GM21717 (cell line): ENCODE measurements at regions not wholly inside any gene's neighbourhood (a gene's known extent, or its start where the extent isn't known, plus 50 kb on each side); places are given as distances from the start of the nearest gene placed in this dataset.

Source experiments
- ATAC-seq: cut with Tn5 transposase; IDR thresholded peaks from one replicate; pipeline ENCODE4 v1.9.1; 2021; ENCODE audit warnings: mild to moderate bottlenecking, moderate library complexity; ENCODE audit not compliant: unreplicated experiment

DNA sequence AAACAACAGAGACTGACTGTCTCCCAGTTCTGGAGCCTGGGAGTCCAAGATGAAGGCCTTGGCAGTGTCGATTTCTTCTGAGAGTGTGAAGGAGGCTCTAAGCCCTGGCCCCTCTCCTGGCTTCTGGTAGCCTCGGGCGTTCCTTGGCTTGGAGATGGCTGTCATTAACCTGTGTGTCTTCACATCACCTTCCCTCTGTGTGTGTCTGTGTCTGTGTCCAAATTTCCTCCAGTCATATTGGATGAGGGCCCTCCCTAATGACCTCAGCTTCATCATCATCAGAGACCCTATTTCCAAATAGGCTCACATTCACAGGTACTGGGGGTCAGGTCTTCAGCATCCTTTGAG is 138.3 kb downstream of the TOMM20 start:
- ATAC-seq: no peak

DNA sequence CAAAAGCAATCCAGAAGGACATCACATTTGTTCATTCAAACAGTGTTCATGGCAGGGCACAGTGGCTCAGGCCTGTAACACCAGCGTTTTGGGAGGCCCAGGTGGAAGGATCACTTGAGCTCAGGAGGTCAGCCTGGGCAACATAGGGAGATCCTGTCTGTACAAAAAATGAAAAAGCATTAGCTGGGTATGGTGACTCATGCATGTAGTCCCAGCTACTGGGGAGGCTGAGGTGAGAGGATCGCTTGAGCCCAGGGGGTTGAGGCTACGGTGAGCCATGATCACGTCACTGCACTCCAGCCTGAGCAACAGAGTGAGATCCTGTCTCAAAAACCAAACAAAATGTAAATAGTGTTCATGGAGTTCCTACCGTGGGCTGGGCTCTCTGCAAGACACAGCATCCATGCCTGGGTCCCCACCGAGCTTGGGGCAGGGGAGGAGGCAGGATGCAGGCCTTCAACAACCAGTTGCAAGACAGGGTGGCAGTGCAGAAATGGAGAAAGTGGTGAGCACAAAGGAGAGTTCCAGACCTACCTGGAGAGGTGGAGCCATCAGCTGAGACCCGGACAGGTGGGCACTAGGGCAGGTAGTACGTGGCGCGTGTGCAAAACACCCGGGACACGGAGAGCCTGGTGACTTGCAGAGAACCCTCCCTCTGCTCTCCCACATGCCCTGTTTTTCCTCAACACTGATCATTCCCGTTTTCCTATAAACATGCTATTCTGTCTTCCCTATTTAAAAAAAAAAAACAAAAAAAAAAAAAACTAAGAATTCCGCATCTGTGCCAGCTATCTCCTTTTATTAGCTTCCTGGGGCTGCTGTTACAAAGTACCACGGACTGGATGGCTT is 138.9 kb downstream of the TOMM20 start:
- no peak for ATAC-seq

DNA sequence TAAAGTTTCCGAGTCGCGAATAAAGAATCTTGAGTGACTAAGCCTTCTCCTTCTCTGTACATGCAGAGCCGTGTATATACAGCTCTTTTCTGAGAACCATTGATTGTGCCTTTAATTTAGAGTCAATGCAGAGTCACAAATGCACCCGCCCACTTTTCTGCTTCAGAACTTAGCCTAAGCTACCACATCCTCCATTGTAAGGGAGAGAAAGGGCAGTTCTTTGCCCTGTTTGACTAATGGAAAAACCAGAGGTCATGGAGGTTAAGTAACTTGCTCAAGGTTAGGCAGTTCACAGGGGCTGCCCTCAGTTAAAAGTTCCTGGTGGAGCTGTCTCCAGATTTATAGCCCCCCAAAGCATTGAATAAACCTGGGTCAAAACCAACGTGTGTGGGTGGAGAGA is 139.6 kb downstream of the TOMM20 start:
- ATAC-seq: no peak

DNA sequence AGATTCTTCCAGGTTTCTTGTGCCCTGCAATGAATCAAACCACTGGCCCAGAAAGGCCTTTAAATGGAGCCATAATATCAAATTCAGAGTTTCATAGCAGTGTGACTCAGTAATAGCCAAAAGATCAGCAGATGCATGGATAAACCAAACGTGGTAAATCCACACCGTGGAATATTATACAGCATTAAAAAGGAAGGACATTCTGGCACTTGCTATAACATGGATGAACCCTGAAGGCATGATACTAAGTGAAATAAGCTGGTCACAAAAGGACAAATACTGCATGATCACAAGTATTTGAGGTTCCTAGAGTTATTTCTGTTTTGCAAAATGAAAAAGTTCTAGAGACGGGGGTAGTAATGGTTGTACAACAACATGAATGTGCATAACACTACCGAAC is 140.1 kb downstream of the TOMM20 start:
- no peak for ATAC-seq

DNA sequence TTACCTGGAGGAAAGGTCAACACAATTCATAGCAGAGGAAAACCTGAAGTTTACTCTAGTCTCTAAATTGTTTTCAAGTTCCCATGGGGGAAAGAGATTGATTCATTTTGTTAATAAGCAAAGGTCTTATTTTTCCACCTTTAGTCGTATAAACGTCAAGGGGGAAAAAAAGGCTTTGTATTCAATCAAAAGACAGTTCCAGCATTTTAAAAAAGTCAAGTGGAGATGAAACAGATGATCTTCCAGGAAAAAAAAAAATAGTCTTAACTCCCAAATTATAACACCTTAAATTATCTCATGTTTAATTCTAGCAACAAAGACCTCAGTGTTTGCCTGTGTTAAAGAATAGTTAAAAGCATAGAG is 140.5 kb downstream of the TOMM20 start:
- ATAC-seq: no peak

DNA sequence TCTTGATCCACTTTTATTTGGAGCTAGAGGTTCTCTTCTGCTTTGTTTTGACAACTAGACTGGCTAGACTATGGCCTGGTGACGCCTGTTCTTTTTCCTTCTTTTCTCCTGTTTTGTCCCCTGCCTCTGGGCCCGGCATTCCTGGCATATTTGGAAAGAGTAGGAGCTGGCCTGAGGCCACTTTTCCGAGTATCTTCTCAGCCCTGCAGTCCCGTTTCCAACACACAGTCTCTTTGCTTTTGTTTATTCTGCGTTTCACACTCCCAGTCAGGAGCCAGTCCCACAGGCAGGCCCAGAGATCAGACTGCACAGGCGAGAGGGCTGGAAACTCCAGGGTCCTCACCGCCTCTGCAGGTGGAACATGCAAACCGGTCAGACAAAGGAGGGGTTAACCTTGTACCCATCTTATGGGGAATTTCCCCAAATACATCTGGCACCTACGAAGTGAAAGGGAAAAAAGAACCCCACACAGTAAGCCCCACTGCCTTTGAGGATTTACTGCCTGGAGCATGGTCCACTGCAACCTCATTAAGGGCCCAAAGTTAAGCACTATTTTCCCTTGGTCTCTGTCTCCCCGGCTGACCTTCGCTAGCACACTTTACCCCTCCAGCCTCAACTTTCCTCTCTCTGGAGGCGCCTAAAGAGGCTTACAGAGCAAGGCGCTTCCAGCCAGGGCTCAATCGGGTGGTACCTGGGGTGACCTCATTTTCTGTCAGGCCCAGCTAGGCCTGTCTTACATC is 141.1 kb downstream of the TOMM20 start:
- ATAC-seq: peak; percentile 58

DNA sequence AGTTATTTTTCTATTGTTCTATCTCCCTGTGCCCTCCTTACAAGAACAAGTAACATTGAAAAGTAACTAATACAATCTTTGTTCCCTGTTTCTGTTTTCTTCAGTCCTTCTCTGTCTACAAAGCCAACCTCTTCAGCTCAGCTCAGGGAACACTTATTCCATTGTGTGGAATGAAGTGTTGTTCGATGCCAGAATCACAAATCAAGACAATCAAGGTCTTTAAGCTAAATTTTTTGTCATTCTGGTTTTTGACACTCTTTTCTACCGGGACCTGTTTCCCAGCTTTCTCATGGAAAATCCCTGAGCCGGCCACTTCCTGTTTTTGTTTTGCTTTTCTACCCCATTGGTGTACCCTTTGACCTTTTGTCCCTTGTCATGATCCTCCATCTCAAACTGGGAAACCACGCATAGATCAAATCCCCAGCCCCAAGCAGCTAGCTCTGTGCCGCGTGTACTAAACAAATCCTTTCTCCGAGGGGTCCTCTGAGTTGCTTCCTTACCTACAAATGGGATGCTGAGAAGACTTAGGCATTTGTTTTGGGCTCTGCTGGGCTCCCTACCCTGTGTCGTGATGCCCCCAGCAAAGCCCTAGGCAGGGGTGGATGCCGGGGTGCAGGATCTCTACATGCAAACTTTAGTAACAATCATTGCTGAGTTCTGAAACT is 141.8 kb downstream of the TOMM20 start:
- ATAC-seq: no peak

DNA sequence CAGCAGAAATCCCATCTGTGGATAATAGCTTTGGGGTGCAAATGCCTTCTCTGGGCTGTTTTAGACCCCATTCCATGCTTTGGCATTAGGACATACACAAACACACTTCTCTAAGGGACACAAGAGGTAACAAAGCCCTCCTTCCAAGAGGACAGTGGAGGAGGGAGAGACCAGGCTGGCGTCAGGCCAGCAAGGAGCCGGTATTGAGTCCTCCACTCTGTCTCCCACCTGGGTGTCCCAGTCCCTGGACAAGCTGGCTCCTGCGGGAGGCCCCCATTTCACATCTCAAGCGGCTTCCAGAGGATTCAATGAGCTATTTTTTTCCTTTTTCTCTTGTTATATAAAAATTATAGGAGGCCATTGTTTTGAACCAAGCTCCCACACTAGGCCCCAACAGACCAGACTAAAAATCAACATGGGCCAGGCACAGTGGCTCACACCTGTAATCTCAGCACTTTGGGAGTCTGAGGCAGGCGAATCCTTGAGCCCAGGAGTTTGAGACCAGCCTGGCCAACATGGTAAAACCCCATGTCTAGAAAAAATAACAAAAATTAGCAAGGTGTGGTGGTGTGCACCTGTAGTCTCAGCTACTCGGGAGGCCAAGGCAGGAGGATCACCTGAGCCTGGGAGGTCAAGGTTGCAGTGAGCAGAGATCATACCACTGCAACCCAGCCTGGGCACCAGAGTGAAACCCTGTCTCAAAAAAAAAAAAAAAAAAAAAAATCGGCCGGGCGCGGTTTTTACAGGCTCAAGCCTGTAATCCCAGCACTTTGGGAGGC is 142.9 kb downstream of the TOMM20 start:
- ATAC-seq: no peak

DNA sequence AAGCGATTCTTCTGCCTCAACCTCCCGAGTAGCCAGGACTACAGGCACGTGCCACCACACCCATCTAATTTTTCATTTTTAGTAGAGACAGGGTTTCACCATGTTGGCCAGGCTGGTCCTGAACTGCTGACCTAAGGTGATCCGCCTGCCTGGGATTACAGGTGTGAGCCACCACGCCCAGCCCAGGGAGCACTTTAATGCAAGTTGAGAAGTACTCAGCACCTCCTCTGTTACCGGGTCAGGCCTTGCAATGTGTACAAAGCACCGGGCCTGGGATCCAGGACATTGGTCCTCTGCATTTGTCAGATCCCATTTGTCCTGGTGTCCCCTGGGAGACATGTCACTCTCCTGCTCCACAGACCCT is 143.6 kb downstream of the TOMM20 start:
- ATAC-seq: no peak

DNA sequence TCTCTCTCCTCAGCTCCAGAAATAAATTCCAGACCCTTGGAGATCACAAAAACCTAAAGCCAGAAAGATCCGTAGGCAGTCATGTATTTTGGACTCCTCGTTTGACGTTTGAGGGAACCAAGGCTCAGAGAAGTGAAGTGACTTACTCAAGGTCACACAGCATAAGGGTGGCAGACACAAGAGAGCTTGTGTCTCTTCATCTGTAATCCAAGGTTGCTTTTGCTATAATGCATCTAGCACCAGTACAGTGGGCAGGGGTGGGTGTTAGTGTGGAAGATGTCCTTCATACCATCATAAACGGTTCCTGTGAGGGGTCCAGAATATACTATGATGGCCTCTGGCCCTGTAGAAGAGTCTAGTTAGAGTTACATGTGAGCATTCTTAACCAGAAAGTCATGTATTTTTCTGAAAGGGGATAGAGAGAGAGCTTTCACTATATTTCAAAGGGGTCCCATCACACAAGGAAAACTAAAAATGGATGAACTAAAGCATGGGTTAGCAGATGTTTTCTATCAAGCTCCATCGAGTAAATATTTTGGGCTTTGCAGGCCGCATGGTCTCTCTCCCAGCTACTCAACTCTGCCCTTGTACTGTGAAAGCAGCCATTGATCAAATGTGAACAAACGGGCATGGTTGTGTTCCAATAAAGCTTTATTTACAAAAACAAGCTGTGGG is 144.9 kb downstream of the TOMM20 start:
- no peak for ATAC-seq

DNA sequence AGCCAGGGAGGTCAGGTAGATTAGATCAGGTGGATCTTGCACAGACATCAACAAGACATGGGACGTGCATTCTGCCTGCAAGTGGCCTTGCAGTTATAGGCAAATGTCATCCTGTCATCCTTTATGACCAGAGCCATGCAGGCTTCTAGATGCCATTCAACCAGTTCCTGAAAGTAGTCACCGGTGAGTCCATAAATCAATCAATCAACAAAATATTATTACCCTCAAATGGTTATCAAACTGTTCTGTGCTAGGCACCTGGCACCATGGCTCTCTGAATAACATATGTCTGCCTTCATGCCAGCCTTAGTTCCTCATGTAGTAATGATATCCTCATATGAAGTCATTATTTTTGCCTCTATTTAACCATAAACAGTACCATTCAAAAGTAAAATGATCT is 146.9 kb downstream of the TOMM20 start:
- no peak for ATAC-seq

DNA sequence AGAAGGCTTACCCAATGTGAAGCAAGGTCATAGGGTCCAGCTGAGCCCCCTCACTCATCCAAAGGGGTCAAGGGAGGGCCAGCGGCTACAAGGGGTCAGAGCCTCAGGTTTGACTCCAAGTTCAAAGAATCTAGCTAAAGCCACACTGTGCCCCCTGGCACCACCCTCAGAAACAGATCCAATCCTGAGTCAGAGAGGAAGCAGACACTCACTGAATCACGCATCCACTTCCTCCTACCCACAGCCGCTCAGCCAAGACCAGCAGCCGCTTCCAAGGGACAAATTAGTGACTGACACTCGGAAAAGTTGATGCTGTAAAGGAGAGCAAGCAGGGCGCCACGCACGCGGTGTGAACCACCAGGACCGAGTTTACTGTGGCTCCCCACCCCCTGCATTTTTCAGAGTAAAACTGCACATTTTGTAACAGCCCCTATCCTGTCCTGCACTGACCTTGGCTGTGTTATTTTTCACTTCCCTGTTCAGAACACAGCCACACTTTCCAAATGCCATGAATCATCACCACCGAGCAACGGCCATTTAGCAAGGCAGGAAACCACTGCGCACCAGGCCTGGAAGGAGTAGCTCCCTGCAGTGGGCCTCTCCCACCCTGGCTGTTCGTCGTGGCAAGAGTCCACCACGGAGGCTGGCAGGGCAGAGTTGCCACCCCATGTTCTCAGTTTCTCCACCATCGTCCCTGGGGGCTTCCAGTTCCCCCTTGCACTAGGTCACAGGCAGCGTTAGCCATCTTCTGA is 147.8 kb downstream of the TOMM20 start:
- peak; percentile 39 for ATAC-seq

DNA sequence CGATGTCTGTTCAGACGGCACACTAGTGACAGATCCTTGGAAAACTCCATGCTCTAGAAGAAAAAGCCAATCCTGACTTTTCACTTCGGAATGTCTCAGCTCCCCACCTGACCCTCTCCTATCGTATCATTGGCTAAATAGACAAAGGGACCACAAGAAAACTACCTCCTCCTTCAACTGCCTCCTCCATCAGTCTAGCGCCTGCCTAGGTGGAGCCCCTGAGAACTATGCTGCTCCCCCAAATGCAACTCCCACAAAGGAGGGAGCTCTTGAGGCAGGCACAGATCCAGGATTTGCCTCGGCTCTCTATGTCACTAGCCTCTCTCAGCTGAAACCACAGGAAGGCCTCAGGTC is 148.4 kb downstream of the TOMM20 start:
- peak; percentile 2 for ATAC-seq

DNA sequence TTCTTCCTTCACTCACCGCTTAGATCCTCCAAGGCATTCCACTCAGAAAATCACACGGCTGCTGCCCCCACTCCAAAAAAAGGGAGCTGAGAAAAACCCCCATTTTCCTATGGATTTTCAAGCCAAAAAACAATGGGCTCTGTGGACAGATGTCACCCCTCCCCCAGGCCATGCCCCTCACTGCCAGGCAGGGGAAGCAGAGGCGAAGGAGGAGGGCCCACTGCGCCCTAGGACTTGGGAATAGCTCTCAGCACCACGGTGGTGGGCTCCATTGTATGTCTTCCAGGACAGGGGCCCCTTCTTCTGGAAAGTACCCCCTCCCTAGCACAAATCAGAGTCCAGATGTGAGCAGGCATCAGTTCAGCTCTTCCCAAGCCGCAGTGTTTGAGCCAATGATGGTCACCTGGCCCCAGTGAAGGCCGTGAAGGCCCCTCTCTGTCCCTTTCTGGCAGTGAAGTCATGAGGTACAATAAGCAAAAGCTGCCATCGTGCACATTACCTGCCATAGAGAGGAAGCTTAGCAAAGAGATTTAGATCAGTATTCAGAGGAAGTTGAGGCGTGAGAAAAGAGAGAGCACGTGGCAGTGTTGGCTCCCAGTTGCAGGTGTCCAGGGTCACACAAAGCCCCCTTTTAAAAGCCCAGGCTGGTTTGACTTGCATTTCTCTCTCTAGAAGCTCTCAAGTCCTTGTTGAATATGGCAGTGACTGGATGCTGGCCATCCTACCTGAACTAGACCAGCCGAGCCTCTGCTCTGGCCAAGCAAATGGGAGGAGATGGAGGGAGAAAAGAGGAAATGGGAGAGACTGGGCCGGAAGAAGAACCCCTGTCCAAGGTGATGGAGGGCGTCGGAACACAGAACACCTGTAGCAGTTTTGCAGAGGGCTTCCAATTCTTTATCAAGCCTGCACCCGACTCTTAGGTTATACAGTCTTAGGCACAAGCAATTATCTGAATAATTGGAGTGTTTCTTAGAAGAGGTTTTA is 149.0 kb downstream of the TOMM20 start:
- no peak for ATAC-seq

DNA sequence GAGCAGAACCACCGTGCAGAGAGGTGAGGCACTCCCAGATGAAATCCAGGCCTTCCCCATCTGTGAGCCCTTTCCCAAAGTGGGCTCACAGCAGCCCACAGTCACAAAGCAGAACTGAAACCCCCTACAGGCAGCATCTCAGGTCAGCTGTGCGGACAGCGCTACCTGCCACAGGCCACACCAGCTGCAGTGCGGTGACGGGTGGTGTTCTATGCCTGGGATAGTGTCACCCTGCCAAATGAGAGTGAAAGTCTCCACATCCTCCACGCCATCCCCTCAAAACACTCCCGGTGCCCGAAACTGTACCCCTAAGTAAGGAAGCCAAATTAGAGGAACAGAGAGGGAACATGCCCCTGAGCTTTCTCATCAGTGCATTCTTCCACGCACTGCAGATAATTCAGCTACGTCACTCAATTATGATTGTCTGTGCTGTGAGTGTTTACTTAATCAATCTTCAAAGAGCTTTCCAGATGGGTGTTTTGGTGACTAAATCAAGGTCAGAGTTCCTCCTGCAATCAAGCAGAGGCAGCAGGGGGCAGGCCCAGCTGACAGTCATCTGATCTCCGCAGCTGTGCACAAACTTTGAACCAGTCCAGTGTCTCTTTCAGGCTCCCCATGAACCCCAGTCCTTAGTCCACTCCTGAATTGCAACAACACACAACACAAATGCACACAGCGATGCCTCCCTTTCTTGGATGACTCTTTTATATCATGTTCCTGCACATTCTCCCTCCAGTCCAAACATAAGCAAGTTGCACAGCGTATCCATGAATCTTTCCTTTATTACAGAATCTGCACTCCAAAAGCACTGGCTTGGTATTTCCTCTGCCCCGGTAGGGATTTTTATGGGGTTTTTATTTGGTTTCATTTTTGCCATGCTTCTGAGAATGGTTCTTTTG is 150.0 kb downstream of the TOMM20 start:
- ATAC-seq: peak; percentile 61

DNA sequence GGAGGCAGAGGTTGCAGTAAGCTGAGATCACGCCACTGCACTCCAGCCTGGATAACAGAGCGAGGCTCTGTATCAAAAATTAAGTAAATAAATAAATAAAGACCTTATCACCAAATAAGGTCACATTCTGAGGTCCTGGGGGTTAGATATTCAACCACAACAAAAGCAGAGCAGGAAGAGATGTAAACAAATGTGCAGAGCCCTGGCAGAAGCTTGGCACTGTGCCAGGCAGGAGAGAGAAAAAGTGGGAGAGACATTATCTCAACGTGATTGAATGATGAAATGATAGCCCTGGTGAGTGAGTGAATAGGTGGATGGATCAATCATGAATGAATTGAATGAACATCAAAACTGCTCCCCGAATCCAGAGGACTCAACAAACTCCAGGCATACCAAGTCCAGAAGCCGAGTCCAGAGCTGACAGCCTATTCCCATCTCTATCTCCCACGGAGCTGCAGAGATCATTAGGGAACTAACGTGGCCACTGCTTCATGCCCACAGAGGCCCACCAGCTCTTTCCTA is 150.7 kb downstream of the TOMM20 start:
- ATAC-seq: no peak

DNA sequence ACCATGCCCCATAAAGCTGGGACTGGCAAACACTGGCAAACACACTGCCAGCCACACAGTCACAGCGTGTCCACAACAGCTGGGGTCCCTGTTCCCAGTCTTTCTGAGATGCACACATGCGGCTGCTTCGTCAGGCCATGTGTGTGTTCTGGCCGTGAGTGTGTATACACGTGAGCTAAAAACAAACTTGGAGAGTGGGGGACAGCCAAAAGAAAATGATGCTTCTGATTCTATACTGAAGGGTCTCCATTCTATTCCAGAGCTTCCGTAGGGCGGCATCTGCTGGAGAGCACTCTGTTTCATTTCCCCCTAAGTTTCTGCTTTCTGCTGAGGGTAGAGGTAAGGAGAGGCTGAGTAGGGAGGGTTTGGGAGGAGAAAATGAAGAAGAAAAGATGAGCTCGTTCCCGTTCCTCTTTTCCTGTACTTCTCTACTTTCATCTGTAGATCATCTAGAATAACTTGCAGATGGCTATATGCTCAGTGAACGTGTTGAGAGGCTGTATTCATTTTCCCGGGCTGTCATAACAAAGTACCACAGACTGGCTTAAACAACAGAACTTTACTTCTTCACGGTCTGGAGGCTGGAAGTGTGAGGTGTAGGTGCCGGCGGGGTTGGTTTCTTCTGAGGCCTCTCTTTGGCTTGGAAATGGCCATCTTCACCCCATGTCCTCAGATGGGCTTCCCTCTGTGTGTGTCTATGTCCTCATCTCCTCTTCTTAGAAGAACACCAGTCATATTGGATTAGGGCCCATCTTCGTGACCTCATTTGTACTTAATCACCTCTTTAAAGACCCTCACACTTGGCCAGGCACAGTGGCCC is 151.6 kb downstream of the TOMM20 start:
- no peak for ATAC-seq
